Karpas-422 (cell line): ENCODE measurements at regions not wholly inside any gene's neighbourhood (a gene's known extent, or its start where the extent isn't known, plus 50 kb on each side); places are given as distances from the start of the nearest gene placed in this dataset.

Experiments used
- DNase-seq: peaks from one replicate; pipeline ENCODE4 v3.0.0-alpha.2; 2015
- H2AFZ ChIP-seq: fragments of 200-600 bp; sonication (generic); 2 replicates; pipeline ENCODE4 v1.6.1; 2014; ENCODE audit warnings: antibody characterized with exemption, low read length, mixed read lengths
- H3K27ac ChIP-seq: fragments of 200-600 bp; sonication (generic); 2 replicates; pipeline ENCODE4 v1.5.1; 2014; ENCODE audit warnings: mild to moderate bottlenecking, low read length, moderate library complexity
- H3K27me3 ChIP-seq: fragments of 200-600 bp; sonication (generic); 2 replicates; pipeline ENCODE4 v1.6.1; 2014; ENCODE audit warnings: low read length, mixed read lengths
- H3K36me3 ChIP-seq: fragments of 200-600 bp; sonication (generic); 2 replicates; pipeline ENCODE4 v1.6.1; 2014; ENCODE audit warnings: low read length, mixed read lengths; ENCODE audit not compliant: insufficient read depth
- H3K4me1 ChIP-seq: fragments of 200-600 bp; sonication (generic); 2 replicates; pipeline ENCODE4 v1.6.1; 2014; ENCODE audit warnings: mild to moderate bottlenecking, low read length, mixed read lengths
- H3K4me2 ChIP-seq: fragments of 200-600 bp; sonication (generic); 2 replicates; pipeline ENCODE4 v1.6.1; 2014; ENCODE audit warnings: low read length, low read depth, mild to moderate bottlenecking; ENCODE audit not compliant: poor library complexity, severe bottlenecking
- H3K4me3 ChIP-seq: fragments of 200-600 bp; sonication (generic); 2 replicates; pipeline ENCODE4 v1.5.1; 2014; ENCODE audit warnings: mild to moderate bottlenecking, antibody characterized with exemption, low read length, mixed read lengths
- H3K79me2 ChIP-seq: fragments of 200-600 bp; sonication (generic); 2 replicates; pipeline ENCODE4 v1.6.1; 2014; ENCODE audit warnings: mild to moderate bottlenecking, low read length, mixed read lengths
- H3K9ac ChIP-seq: fragments of 200-600 bp; sonication (generic); 2 replicates; pipeline ENCODE4 v1.6.0; 2014; ENCODE audit warnings: low read length
- H3K9me2 ChIP-seq: fragments of 200-600 bp; sonication (generic), shearing (Covaris generic); replicated peaks from 2 replicates; pipeline ENCODE4 v1.6.0; 2014; ENCODE audit warnings: mild to moderate bottlenecking, low read length, moderate library complexity; ENCODE audit not compliant: insufficient read depth
- H3K9me3 ChIP-seq: fragments of 300-700, 200-600 bp; sonication (generic); 2 replicates; pipeline ENCODE4 v1.6.1; 2014; ENCODE audit warnings: low read length, mixed read lengths
- H4K20me1 ChIP-seq: fragments of 200-600 bp; sonication (generic); 2 replicates; pipeline ENCODE4 v1.6.1; 2014; ENCODE audit warnings: mild to moderate bottlenecking, antibody characterized with exemption, low read length, low read depth; ENCODE audit not compliant: insufficient read depth

- Histone ChIP-seq H3K9ac (no peak overlapping the region), H2AFZ (no peak overlapping the region), H3K27me3 (no peaks in the 10 kb centered on the region), H3K79me2 (no peaks in the 10 kb centered on the region), H3K4me2 (no peak overlapping the region), H3K27ac (no peak overlapping the region), H4K20me1 (no peaks in the 10 kb centered on the region), H3K9me3 (no peaks in the 10 kb centered on the region), H3K4me3 (no peak overlapping the region), H3K36me3 (no peaks in the 10 kb centered on the region), H3K4me1 (no peaks in the 10 kb centered on the region), H3K9me2 (no peaks in the 10 kb centered on the region; the same call in 1 of the 2 replicates)
- no peak for DNase-seq
Observed at GRCh38 chr16:59368586-59368985, 634.5 kb upstream of the GOT2 start.

DNA sequence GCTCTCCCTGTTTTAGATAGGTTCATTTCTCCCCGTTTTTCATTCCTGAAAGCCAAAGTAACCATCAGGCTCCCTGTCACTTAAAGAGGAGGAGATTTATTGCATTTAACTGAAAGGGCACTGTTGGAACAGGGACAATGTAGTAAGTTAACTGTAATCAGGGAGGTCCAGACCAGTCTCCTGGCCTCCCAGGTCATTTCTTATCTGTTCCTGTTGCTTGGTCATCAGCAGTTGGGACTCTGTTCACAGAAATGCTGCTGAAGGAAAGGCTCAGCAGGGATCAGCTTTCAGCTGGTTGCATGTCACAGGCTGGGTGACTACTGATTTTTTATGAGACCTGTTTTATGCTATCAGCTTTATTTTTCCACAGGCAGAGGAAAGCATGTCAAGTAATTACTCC, 622.6 kb upstream of the GOT2 start:
- no peak for DNase-seq
- Histone ChIP-seq H3K9ac (no peak overlapping the region), H3K9me3 (no peaks in the 10 kb centered on the region), H2AFZ (no peak overlapping the region), H3K79me2 (no peaks in the 10 kb centered on the region), H3K27me3 (no peaks in the 10 kb centered on the region), H3K4me2 (no peak overlapping the region), H3K9me2 (no peaks in the 10 kb centered on the region), H3K4me1 (no peaks in the 10 kb centered on the region), H3K27ac (no peak overlapping the region), H3K4me3 (no peak overlapping the region), H4K20me1 (no peaks in the 10 kb centered on the region), H3K36me3 (no peaks in the 10 kb centered on the region)

DNA sequence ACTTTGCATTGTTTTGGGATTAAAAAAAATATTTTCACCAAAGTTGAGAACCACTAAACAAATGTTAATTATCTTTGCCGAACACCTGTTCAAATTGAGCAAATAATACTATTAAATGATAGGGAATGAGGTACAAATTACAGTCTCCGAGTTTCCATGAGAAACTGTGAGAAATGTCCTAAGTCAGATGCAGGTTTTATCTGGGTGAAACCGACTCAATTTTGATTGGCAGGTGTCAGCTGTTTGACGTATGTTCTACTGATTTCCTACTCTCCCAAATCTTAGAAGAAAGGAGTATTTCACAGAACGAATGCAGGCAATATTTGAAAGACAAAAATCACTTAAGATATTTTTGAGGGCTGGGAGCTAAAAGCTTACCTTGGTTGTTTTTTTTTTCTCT, 622.0 kb upstream of the GOT2 start:
- DNase-seq: no peak
- no peak overlapping the region for H2AFZ ChIP-seq
- H3K4me1 ChIP-seq: no peaks in the 10 kb centered on the region

DNA sequence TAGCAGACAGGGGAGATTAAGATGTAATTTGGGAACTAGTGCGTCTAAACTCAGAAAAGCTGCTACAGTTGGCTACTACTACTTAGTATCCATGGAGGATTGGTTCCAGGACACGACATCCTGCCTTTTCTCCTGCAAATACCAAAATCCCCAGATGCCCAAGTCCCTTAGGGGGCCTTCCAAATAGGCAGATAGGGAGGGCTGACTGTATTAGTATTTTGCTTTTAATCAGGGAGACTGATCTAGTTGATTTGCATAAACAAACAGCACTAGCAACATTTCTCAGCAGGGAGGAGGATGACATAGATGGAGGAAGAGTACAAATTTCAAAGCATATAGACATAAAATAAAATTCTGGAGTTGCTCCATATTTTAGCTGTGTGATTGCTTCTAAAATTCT, 621.6 kb upstream of the GOT2 start:
- H2AFZ ChIP-seq: no peak overlapping the region
- no peak overlapping the region for H3K4me3 ChIP-seq
- H3K27ac ChIP-seq: no peak overlapping the region
- H3K36me3 ChIP-seq: no peaks in the 10 kb centered on the region
- H3K9me2 ChIP-seq: no peaks in the 10 kb centered on the region
- no peak overlapping the region for H3K9ac ChIP-seq
- no peaks in the 10 kb centered on the region for H3K4me1 ChIP-seq
- no peak overlapping the region for H3K4me2 ChIP-seq
- no peaks in the 10 kb centered on the region for H3K79me2 ChIP-seq
- no peaks in the 10 kb centered on the region for H3K9me3 ChIP-seq
- H3K27me3 ChIP-seq: no peaks in the 10 kb centered on the region
- no peak for DNase-seq
- H4K20me1 ChIP-seq: no peaks in the 10 kb centered on the region

More for the DNA sequence above, 622.0 kb upstream of the GOT2 start:
- no peaks in the 10 kb centered on the region for H3K9me2 ChIP-seq
- no peak overlapping the region for H3K9ac ChIP-seq
- H3K27ac ChIP-seq: no peak overlapping the region
- no peak overlapping the region for H3K4me3 ChIP-seq
- no peaks in the 10 kb centered on the region for H3K9me3 ChIP-seq
- H3K79me2 ChIP-seq: no peaks in the 10 kb centered on the region
- no peaks in the 10 kb centered on the region for H3K27me3 ChIP-seq
- H4K20me1 ChIP-seq: no peaks in the 10 kb centered on the region
- H3K36me3 ChIP-seq: no peaks in the 10 kb centered on the region
- no peak overlapping the region for H3K4me2 ChIP-seq

- Histone ChIP-seq H2AFZ (no peak overlapping the region), H4K20me1 (no peaks in the 10 kb centered on the region), H3K4me2 (no peak overlapping the region), H3K9ac (no peak overlapping the region), H3K4me1 (no peaks in the 10 kb centered on the region), H3K79me2 (no peaks in the 10 kb centered on the region), H3K27me3 (no peaks in the 10 kb centered on the region), H3K9me2 (no peaks in the 10 kb centered on the region), H3K9me3 (no peaks in the 10 kb centered on the region), H3K36me3 (no peaks in the 10 kb centered on the region), H3K27ac (no peak overlapping the region), H3K4me3 (no peak overlapping the region)
- DNase-seq: no peak
Observed at GRCh38 chr16:59351305-59351903, 617.3 kb upstream of the GOT2 start.

- Histone ChIP-seq H3K9me2 (no peaks in the 10 kb centered on the region), H3K9me3 (no peaks in the 10 kb centered on the region), H4K20me1 (no peaks in the 10 kb centered on the region), H3K27ac (no peak overlapping the region), H3K36me3 (no peaks in the 10 kb centered on the region), H3K4me1 (no peaks in the 10 kb centered on the region), H3K4me2 (no peak overlapping the region), H3K4me3 (no peak overlapping the region), H3K9ac (no peak overlapping the region), H3K79me2 (no peaks in the 10 kb centered on the region), H2AFZ (no peak overlapping the region), H3K27me3 (no peaks in the 10 kb centered on the region)
- DNase-seq: no peak
Observed at GRCh38 chr16:59350670-59351069, 616.6 kb upstream of the GOT2 start.

DNA sequence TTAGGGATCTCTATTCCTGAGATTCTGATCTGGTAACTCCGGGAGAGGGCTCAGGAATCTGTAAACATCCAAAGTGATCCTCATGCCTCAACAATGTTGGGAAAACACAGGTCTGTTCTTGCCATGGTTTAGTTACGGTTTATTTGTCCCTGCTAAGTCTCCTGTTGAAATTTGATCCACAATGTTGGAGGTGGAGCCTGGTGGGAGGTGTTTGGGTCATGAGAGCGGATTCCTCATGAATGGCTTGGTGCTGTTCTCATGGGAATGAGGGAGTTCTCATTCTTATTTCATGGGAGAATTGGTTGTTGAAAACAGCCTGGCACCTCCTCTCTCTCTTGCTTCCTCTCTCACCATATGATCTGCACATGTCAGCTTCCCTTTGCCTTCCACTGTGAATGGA, 608.6 kb upstream of the GOT2 start:
- no peak for DNase-seq
- H3K79me2 ChIP-seq: no peaks in the 10 kb centered on the region
- no peaks in the 10 kb centered on the region for H3K27me3 ChIP-seq
- no peak overlapping the region for H3K27ac ChIP-seq
- H3K9me3 ChIP-seq: no peaks in the 10 kb centered on the region
- H3K9me2 ChIP-seq: no peaks in the 10 kb centered on the region
- no peak overlapping the region for H3K4me2 ChIP-seq
- no peaks in the 10 kb centered on the region for H3K4me1 ChIP-seq
- H4K20me1 ChIP-seq: no peaks in the 10 kb centered on the region
- no peak overlapping the region for H3K9ac ChIP-seq
- no peak overlapping the region for H3K4me3 ChIP-seq
- no peaks in the 10 kb centered on the region for H3K36me3 ChIP-seq
- H2AFZ ChIP-seq: no peak overlapping the region

- Histone ChIP-seq H3K9me3 (no peaks in the 10 kb centered on the region), H2AFZ (no peak overlapping the region), H3K9me2 (no peaks in the 10 kb centered on the region), H3K4me3 (no peak overlapping the region), H3K27me3 (no peaks in the 10 kb centered on the region), H4K20me1 (no peaks in the 10 kb centered on the region), H3K36me3 (no peaks in the 10 kb centered on the region), H3K27ac (no peak overlapping the region), H3K79me2 (no peaks in the 10 kb centered on the region), H3K9ac (no peak overlapping the region), H3K4me2 (no peak overlapping the region), H3K4me1 (no peaks in the 10 kb centered on the region)
- no peak for DNase-seq
Observed at GRCh38 chr16:59341368-59341767, 607.3 kb upstream of the GOT2 start.

DNA sequence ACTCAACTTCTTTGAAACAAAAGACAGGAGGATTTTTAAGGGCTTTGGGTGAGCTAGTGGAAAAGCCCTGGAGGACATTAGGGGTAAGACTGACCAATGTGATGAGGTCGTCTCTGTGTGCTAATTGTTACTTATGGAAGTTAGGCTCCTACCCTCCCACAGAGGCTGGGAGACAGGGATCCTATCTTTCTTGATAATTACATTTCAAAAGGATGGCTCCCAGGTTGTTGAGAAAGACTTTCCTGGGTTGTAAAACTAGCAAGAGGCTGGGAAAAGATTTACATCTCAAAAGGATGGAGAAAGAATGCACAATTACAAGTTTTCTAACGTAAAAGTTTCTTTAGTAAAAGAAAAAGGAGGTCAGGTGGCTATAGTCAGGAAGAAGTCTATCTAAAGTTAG, 605.8 kb upstream of the GOT2 start:
- no peak overlapping the region for H2AFZ ChIP-seq
- no peak for DNase-seq
- H3K27me3 ChIP-seq: no peaks in the 10 kb centered on the region
- no peaks in the 10 kb centered on the region for H4K20me1 ChIP-seq
- no peaks in the 10 kb centered on the region for H3K36me3 ChIP-seq
- H3K9me2 ChIP-seq: no peaks in the 10 kb centered on the region
- no peak overlapping the region for H3K4me2 ChIP-seq
- no peak overlapping the region for H3K9ac ChIP-seq
- H3K9me3 ChIP-seq: no peaks in the 10 kb centered on the region
- H3K4me3 ChIP-seq: no peak overlapping the region
- H3K4me1 ChIP-seq: no peaks in the 10 kb centered on the region
- no peaks in the 10 kb centered on the region for H3K79me2 ChIP-seq
- no peak overlapping the region for H3K27ac ChIP-seq
